HG02610 (cell line): ENCODE measurements at regions not wholly inside any gene's neighbourhood (a gene's known extent, or its start where the extent isn't known, plus 50 kb on each side); places are given as distances from the start of the nearest gene placed in this dataset.
"Not testable (repeated sequence)": the region's sequence is repeated elsewhere in the genome, so short reads cannot be mapped to it uniquely, and the experiment has no call there.

Source experiments
- ATAC-seq: cut with Tn5 transposase; IDR thresholded peaks from one replicate; pipeline ENCODE4 v1.9.1; 2021; ENCODE audit warnings: mild to moderate bottlenecking, moderate library complexity; ENCODE audit not compliant: unreplicated experiment

DNA sequence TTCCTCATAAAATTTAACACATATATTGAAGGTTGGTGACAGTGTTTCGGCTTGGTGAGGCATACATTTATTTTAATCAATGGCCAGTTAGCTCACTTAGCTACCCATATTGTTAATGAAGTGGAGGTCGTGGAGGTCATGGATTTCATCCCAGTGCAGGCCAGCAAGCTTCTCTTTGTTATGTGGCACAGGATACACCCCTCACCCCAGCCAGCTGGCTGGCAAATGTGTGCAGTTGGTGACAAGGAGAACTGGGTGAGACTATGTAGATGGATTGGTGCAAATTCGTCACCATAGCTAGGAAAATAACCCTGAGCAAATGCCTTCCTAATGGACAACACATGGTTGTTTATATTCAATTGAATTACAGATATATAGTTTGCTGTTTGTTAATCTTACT, 50.5 kb upstream of the FOXP2 start:
- ATAC-seq: no peak

DNA sequence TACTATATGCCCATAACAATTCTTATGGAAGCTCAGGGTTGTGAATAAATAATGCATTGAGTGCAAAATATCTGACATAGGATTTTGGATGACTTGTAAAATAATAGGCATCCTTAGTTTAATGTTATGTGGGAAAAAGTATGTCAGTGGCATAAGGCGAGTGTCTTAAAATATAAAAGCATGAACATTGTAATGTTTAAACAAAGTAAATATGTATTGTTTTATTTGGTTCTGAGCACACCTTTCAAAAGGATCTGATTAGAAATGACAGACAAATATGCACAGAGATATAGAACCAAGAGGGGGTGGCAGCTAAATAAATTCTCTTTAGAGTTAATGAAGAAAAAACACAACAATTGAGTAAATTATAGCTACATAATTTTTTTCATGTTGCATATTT, 51.3 kb upstream of the FOXP2 start:
- ATAC-seq: no peak

GRCh38 chr7:114358911-114359310, 55.7 kb upstream of the FOXP2 start:
- no peak for ATAC-seq

DNA sequence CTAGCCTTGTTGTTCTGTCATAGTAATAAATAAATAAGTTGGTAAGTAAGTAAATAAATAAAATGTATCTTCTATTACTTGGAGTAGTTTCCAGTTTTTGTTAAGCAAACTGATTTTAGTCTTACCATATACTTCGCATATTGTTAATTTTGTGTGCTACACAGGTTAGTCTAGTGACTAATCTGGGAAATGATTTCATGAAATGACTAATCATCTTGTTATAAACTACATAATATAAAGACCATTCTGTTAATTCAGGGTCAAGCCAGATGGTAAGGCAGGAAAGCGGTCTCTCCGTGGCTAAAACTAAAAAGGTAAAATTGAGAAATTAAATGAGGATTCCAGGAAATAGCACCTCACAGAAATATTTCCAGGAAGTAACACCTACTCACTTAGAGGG, 58.5 kb upstream of the FOXP2 start:
- ATAC-seq: no peak

DNA sequence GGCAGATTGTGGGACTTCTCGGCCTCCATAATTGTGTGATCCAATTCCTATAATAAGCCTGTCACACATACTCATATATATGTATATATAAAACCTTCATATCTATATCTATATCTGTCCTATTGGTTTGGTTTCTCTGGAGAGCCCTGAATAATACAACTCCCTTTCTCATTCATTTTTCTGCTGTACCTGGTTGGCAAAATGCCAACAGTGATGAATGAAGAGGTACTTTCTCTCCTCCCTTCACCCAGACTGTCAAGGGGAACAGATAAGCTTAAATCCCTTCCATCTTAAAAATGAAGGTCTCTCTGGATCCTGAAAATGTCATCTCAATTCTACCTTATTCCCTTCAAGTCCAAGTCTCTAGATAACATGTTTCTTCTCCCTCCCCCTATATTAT, 60.3 kb upstream of the FOXP2 start:
- no peak for ATAC-seq

DNA sequence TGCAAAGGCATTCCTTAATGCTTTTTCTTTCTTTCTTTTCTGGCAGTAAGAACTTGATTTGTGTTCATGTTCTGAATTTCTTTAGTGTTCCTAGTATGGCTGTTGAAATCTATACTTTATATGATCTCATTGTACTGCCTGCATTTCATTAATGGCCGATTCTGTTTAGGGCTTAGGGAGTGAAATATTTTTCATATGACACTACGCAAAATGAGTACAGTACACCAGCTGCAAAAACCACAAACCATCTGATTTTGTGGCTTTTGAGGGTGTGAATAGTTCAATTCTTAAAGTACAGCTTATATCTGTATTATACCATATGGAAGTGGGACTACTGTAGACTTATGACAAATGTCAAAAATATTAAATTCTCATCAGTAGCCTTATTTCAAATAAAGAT, 69.1 kb upstream of the FOXP2 start:
- ATAC-seq: no peak

GRCh38 chr7:114343949-114344708, 70.5 kb upstream of the FOXP2 start:
- ATAC-seq: no peak

- ATAC-seq: no peak
Measured at GRCh38 chr7:114342431-114343179, 72.0 kb upstream of the FOXP2 start.

- ATAC-seq: no peak
Measured at GRCh38 chr7:114341648-114342047, 73.0 kb upstream of the FOXP2 start.

GRCh38 chr7:114334989-114335388, 79.6 kb upstream of the FOXP2 start:
- ATAC-seq: no peak

DNA sequence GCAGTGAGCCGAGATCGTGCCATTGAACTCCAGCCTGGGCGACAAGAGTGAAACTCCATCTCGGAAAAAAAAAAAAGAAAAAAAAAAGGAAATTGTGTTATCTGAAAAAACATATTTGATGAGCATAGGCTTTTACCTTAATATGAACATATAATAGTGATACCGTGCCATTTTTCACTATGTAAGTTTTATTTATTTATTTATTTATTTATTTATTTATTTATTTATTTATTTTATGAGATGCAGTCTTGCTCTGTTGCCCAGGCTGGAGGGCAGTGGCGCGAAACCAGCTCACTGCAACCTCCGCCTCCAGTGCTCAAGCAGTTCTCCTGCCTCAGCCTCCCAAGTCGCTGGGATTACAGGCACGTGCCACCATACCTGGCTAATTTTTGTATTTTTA, 85.2 kb upstream of the FOXP2 start:
- not testable (repeated sequence) for ATAC-seq

- no peak for ATAC-seq
Measured at GRCh38 chr7:114317450-114318098, 97.0 kb upstream of the FOXP2 start.

- ATAC-seq: no peak
Measured at GRCh38 chr7:114312649-114313048, 102.0 kb upstream of the FOXP2 start.

DNA sequence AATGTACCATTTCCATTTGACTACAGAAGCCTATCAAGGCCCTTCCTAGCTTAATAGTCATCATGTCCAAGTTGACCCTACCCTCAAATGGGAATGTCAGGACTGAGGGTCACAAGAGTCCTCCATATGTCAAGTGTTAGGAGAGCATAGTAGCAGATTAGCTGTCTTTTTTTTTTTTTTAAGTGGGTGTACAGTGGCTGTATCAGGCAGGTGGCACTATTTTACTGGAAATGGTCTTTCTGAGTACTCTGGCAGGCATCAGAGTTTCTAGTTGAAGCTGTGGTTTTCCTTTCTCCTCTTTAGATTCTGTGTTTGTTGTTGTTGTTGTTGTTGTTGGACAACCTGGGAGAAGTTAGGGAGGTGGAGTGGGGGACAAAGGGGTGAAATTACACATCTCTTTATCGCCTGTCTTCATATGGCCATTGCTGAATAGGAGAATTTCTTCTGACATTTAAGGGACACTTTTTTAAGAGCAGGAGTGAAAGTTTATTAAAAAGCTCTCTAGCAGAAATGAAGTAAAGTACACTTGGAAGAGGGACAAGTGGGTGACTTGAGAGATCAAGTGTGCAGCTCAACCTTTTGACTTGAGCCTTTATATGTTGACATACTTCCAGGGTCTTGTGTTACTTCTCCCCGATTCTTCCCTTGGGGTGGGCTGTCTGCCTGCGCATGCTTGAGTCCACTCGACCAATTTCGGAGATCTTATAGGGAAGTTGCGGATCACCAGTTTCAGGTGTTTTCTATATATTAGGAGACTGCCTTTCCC, 104.1 kb upstream of the FOXP2 start:
- ATAC-seq: no peak

GRCh38 chr7:114309729-114310128, 104.9 kb upstream of the FOXP2 start:
- no peak for ATAC-seq

DNA sequence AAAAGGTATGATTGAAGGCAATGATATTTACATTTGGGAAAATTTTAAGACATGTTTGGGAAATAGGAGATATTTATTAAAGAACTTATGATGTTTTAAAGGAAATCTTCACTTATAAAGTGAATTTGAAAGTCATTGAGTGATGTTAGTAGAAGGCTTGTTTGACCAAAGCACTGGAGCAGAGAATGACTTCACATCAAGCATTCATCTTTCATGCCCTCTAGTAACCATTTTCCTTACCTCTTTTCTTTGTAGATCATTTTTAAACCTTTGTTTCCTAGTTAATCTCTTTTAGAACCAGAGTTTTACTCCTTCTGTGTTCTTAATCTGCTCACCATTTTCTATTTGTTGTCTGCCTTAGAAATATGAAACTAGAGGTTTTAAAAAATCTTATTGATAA, 111.3 kb upstream of the FOXP2 start:
- ATAC-seq: no peak

DNA sequence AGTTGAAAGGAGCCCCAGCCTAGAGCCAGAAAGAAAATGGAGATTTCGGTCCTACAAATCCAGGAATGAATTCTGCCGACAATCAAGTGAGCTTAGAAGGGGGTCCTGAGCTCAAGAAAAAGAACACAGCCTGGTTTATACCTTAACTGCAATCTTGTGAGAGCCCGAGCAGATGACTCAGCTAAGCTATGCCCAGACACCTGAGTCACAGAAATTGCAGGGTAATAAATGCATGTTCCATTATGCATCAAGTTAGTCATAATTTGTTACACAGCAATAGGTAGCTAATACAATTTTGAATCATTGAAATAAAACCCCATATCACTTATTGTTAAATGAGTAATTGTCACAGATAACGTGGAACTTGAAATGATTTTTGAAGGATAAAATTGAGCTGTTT, 111.8 kb upstream of the FOXP2 start:
- no peak for ATAC-seq

DNA sequence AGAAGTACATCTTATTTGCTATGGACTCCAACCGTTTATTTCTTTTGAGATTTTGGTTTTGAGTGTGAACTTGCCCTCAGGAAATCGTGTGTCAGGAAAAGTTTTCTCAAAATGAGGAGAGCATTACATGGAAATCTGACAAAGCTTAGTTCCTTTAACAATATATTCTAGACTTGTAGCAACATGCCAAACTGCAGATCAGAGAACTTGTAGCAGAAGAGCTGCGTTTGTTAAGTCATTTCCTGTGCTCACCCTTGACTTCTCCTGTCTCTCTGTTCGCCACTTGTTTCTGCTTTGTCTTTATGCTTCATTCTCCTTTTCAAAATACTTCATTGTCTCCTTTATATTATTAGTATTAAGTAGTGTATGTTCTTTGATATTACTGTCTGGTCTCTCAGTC, 116.6 kb upstream of the FOXP2 start:
- no peak for ATAC-seq

GRCh38 chr7:114297121-114297520, 117.5 kb upstream of the FOXP2 start:
- ATAC-seq: no peak

GRCh38 chr7:114295522-114295921, 119.1 kb upstream of the FOXP2 start:
- ATAC-seq: no peak

DNA sequence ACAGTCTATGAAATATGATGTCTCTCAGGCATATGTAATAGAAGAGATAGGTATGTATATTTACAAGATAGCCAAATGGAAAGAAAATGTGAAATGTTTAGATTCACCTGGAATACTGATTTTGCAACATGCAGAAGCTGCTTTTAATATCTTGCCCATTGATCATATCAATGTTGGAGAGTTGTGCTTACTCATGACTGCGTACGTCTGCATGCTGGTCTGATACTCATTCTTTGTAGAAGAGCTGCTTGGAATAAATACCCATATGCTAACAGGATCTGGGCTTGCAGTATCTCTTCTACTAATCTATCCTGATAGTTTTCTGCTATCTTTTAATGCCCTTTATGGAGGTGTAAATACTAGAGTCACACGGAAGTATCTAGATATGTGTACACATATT, 120.6 kb upstream of the FOXP2 start:
- no peak for ATAC-seq
